Stomach (tissue), 4 donors: ENCODE measurements at regions not wholly inside any gene's neighbourhood (a gene's known extent, or its start where the extent isn't known, plus 50 kb on each side); places are given as distances from the start of the nearest gene placed in this dataset.

Experiments
- CTCF ChIP-seq, 7 experiments: fragments of 450-650 bp in 4 of 7; fragments of 200-600 bp in 3 of 7; sonication (generic) in 3 of 7; IDR thresholded peaks; one replicate each; pipeline ENCODE4 v1.5.1; 2016 to 2019; ENCODE audit warnings: antibody characterized with exemption in 7 of 7, control low read depth in 2 of 7, mild to moderate bottlenecking in 1 of 7
- POLR2A ChIP-seq, 4 donors: fragments of 450-650 bp; IDR thresholded peaks; one replicate each; pipeline ENCODE4 v1.6.1; 2016; ENCODE audit warnings: antibody characterized with exemption in 4 of 4, control low read depth in 2 of 4, mild to moderate bottlenecking in 1 of 4, moderate library complexity in 1 of 4
- POLR2AphosphoS5 ChIP-seq, 3 donors: sonication (generic); formaldehyde crosslinking; IDR thresholded peaks; one replicate each; pipeline ENCODE4 v1.6.1; 2016; ENCODE audit warnings: antibody characterized with exemption in 3 of 3

DNA sequence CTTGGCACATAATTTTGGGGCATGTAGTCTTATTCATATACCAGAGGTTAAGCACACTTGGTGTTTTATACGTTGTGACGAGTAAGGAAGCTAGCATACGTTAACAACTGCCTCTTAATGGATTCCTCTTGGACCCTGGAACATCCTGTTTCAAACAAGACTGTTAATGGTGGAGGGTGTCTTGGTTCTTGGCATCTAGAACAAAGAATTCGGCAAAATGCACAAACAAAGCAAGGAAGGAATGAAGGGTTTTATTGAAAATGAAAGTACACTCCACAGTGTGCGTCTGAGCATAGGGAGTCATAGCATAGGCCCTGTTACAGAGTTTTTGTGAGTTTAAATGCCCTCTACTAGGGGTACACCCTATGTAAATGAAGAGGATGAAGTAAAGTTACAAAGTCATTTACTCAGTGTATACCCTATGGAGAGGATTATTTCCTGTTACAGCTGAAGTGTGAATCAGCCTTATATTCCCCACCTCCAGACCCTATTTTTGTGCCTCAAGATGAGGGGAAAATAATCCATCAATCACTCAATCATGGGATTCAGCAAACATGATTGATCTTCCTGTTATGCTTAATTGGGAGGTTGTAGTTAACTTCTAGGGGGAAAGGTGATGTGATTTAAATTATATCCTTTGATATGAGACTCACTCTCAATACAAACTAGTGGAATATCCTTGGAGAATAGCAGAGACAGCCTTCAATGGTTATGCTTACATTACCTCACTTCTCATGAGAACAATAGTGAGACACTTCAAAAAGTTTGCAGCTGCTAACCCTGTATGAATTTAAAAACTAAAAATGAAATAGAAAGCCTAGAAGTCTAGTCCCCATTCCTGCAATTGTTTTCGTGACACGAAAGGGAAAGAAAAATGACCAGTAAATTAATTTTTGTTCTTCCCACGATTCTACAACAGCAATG, 84.9 kb upstream of the MYO10 start:
- TF ChIP-seq CTCF (IDR thresholded peaks at IDR 0.05) (no peak), POLR2AphosphoS5 (IDR thresholded peaks at IDR 0.05) (no peak), POLR2A (IDR thresholded peaks at IDR 0.05) (no peak)
